DND-41 (cell line): ENCODE measurements at regions not wholly inside any gene's neighbourhood (a gene's known extent, or its start where the extent isn't known, plus 50 kb on each side); places are given as distances from the start of the nearest gene placed in this dataset.

Experiments
- ATAC-seq: fragments of 200-7000 bp; cut with Tn5 transposase; 3 replicates; pipeline ENCODE4 v1.9.1; 2021; ENCODE audit warnings: low read depth; ENCODE audit not compliant: insufficient read depth
- DNase-seq: peaks from one replicate; pipeline ENCODE4 v3.0.0-alpha.2; 2020
- H2AFZ ChIP-seq: 2 replicates; pipeline ENCODE4 v1.6.0; 2012; ENCODE audit warnings: low read depth, low read length
- H3K27ac ChIP-seq: 2 replicates; pipeline ENCODE4 v1.5.1; 2012; ENCODE audit warnings: low read length, inconsistent platforms
- H3K27me3 ChIP-seq: fragments of 200-600 bp; sonication (generic); 2 replicates; pipeline ENCODE4 v1.6.0; 2012; ENCODE audit warnings: low read length, mild to moderate bottlenecking, inconsistent platforms; ENCODE audit not compliant: insufficient read depth, poor library complexity
- H3K36me3 ChIP-seq: 2 replicates; pipeline ENCODE4 v1.5.1; 2012; ENCODE audit warnings: low read length, inconsistent platforms; ENCODE audit not compliant: insufficient read depth
- H3K4me1 ChIP-seq: 2 replicates; pipeline ENCODE4 v1.5.1; 2012; ENCODE audit warnings: mild to moderate bottlenecking, low read length; ENCODE audit not compliant: insufficient read depth
- H3K4me2 ChIP-seq: 2 replicates; pipeline ENCODE4 v1.6.0; 2012; ENCODE audit warnings: mild to moderate bottlenecking, moderate library complexity, low read length, inconsistent platforms; ENCODE audit not compliant: insufficient read depth
- H3K4me3 ChIP-seq, 2 experiments: fragments of 200-600 bp in 1 of 2; shearing (Covaris generic) in 1 of 2; 2 replicates each; pipeline ENCODE4 v1.5.1; 2012 to 2016; ENCODE audit warnings: inconsistent platforms in 2 of 2, low read length in 2 of 2, mild to moderate bottlenecking in 2 of 2, low read depth in 1 of 2, moderate library complexity in 1 of 2
- H3K79me2 ChIP-seq: 2 replicates; pipeline ENCODE4 v1.6.0; 2012; ENCODE audit warnings: low read length, inconsistent platforms; ENCODE audit not compliant: insufficient read depth
- H3K9ac ChIP-seq: 2 replicates; pipeline ENCODE4 v1.6.0; 2012; ENCODE audit warnings: low read depth, mild to moderate bottlenecking, inconsistent platforms, low read length, moderate library complexity
- H3K9me3 ChIP-seq: 2 replicates; pipeline ENCODE4 v1.5.1; 2012; ENCODE audit warnings: low read length, moderate library complexity, mild to moderate bottlenecking, inconsistent platforms; ENCODE audit not compliant: insufficient read depth, severe bottlenecking
- H4K20me1 ChIP-seq: 2 replicates; pipeline ENCODE4 v1.6.0; 2012; ENCODE audit warnings: low read length; ENCODE audit not compliant: insufficient read depth
- CTCF ChIP-seq: IDR thresholded peaks from 2 replicates; pipeline ENCODE4 v1.5.1; 2012; ENCODE audit warnings: borderline replicate concordance, low read length, moderate library complexity, mild to moderate bottlenecking; ENCODE audit not compliant: poor library complexity, severe bottlenecking; ENCODE audit errors: extremely low read depth
- EZH2 ChIP-seq: IDR thresholded peaks from 3 replicates; pipeline ENCODE4 v1.6.1; 2012; ENCODE audit warnings: borderline replicate concordance, low read depth, mild to moderate bottlenecking, moderate library complexity, low read length, inconsistent platforms; ENCODE audit not compliant: severe bottlenecking

GRCh38 chr2:187842978-187843847 is 289.0 kb upstream of the TFPI start:
- DNase-seq (no peak), ATAC-seq (peak; percentile 61; the same call in 2 of the 3 replicates)
- Histone ChIP-seq H3K79me2 (no peaks in the 10 kb centered on the region), H3K4me3 (no peak overlapping the region), H4K20me1 (no peaks in the 10 kb centered on the region), H3K4me1 (no peaks in the 10 kb centered on the region), H3K36me3 (no peaks in the 10 kb centered on the region), H3K9ac (no peak overlapping the region), H3K9me3 (no peaks in the 10 kb centered on the region), H3K27ac (no peak overlapping the region), H3K4me2 (no peak overlapping the region), H3K27me3 (no peaks in the 10 kb centered on the region), H2AFZ (no peak overlapping the region)
- peak; percentile 63 for TF ChIP-seq CTCF
- TF ChIP-seq EZH2, result no peak

- no peak overlapping the region for H3K4me3 ChIP-seq
- no peaks in the 10 kb centered on the region for H4K20me1 ChIP-seq
- H2AFZ ChIP-seq, result no peak overlapping the region
- no peak overlapping the region for H3K9ac ChIP-seq
- DNase-seq, result no peak
- H3K27ac ChIP-seq, result no peak overlapping the region
- no peaks in the 10 kb centered on the region for H3K27me3 ChIP-seq
- TF ChIP-seq EZH2, result no peak
- no peak for TF ChIP-seq CTCF
- no peak for ATAC-seq
- H3K4me1 ChIP-seq, result no peaks in the 10 kb centered on the region
- no peaks in the 10 kb centered on the region for H3K79me2 ChIP-seq
- H3K4me2 ChIP-seq, result no peak overlapping the region
- H3K9me3 ChIP-seq, result no peaks in the 10 kb centered on the region
- H3K36me3 ChIP-seq, result no peaks in the 10 kb centered on the region
Measured at GRCh38 chr2:187847245-187848208, 293.3 kb upstream of the TFPI start.

- H3K79me2 ChIP-seq, result no peaks in the 10 kb centered on the region
- no peak for TF ChIP-seq EZH2
- TF ChIP-seq CTCF, result no peak
- ATAC-seq (no peak), DNase-seq (no peak)
- H3K36me3 ChIP-seq, result no peaks in the 10 kb centered on the region
- H3K9me3 ChIP-seq, result no peaks in the 10 kb centered on the region
- H2AFZ ChIP-seq, result no peak overlapping the region
- no peaks in the 10 kb centered on the region for H3K27me3 ChIP-seq
- no peak overlapping the region for H3K27ac ChIP-seq
- H3K4me2 ChIP-seq, result no peak overlapping the region
- no peak overlapping the region for H3K9ac ChIP-seq
- H4K20me1 ChIP-seq, result no peaks in the 10 kb centered on the region
- no peaks in the 10 kb centered on the region for H3K4me1 ChIP-seq
- no peak overlapping the region for H3K4me3 ChIP-seq
Measured at GRCh38 chr2:187851955-187852561, 297.8 kb upstream of the TFPI start.
